ENCODE measurements at regions not wholly inside any gene's neighbourhood (a gene's known extent, or its start where the extent isn't known, plus 50 kb on each side); places are given as distances from the start of the nearest gene placed in this dataset.

- TF ChIP-seq, protein P1, sequence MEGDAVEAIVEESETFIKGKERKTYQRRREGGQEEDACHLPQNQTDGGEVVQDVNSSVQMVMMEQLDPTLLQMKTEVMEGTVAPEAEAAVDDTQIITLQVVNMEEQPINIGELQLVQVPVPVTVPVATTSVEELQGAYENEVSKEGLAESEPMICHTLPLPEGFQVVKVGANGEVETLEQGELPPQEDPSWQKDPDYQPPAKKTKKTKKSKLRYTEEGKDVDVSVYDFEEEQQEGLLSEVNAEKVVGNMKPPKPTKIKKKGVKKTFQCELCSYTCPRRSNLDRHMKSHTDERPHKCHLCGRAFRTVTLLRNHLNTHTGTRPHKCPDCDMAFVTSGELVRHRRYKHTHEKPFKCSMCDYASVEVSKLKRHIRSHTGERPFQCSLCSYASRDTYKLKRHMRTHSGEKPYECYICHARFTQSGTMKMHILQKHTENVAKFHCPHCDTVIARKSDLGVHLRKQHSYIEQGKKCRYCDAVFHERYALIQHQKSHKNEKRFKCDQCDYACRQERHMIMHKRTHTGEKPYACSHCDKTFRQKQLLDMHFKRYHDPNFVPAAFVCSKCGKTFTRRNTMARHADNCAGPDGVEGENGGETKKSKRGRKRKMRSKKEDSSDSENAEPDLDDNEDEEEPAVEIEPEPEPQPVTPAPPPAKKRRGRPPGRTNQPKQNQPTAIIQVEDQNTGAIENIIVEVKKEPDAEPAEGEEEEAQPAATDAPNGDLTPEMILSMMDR (conservative IDR thresholded peaks at IDR 0.05), result no peak
- no peak for TF ChIP-seq ZFX (IDR thresholded peaks at IDR 0.05)
These were observed 75.0 kb upstream of the SEM1 start for GRCh38 chr7:96784597-96784996.

Measured in C4-2B (cell line).